Smooth muscle cell (in vitro differentiated cells): ENCODE measurements at regions not wholly inside any gene's neighbourhood (a gene's known extent, or its start where the extent isn't known, plus 50 kb on each side); places are given as distances from the start of the nearest gene placed in this dataset.
"Not testable (repeated sequence)": the region's sequence is repeated elsewhere in the genome, so short reads cannot be mapped to it uniquely, and the experiment has no call there.

ENCODE experiments used
- DNase-seq: peaks from one replicate; lab custom pipeline; 2025; ENCODE audit not compliant: unreplicated experiment; lab: John Stamatoyannopoulos, UW
- H2AFZ ChIP-seq: fragments of 200-600 bp; sonication (generic); 2 replicates; pipeline ENCODE4 v1.6.0; 2016; ENCODE audit warnings: antibody characterized with exemption, low read depth, mild to moderate bottlenecking
- H3F3A ChIP-seq: fragments of 200-600 bp; sonication (generic); 2 replicates; pipeline ENCODE4 v1.6.0; 2017; ENCODE audit warnings: antibody characterized with exemption, low read depth
- H3K27ac ChIP-seq: fragments of 200-600 bp; sonication (generic); 2 replicates; pipeline ENCODE4 v1.5.1; 2016; ENCODE audit warnings: low read depth, mild to moderate bottlenecking
- H3K27me3 ChIP-seq: fragments of 200-600 bp; sonication (generic); 2 replicates; pipeline ENCODE4 v1.6.1; 2016; ENCODE audit warnings: low read depth, mild to moderate bottlenecking
- H3K36me3 ChIP-seq: fragments of 200-600 bp; sonication (generic); 2 replicates; pipeline ENCODE4 v1.5.1; 2016; ENCODE audit warnings: low read depth
- H3K4me1 ChIP-seq: fragments of 200-600 bp; sonication (generic); 2 replicates; pipeline ENCODE4 v1.5.1; 2016; ENCODE audit warnings: low read depth
- H3K4me2 ChIP-seq: fragments of 200-600 bp; sonication (generic); 2 replicates; pipeline ENCODE4 v1.6.0; 2016; ENCODE audit warnings: mild to moderate bottlenecking
- H3K4me3 ChIP-seq: fragments of 200-600 bp; sonication (generic); 2 replicates; pipeline ENCODE4 v1.5.1; 2016; ENCODE audit warnings: mild to moderate bottlenecking
- H3K79me2 ChIP-seq: fragments of 200-600 bp; sonication (generic); 2 replicates; pipeline ENCODE4 v1.6.0; 2016; ENCODE audit warnings: low read depth, mild to moderate bottlenecking
- H3K9ac ChIP-seq: fragments of 200-600 bp; sonication (generic); 2 replicates; pipeline ENCODE4 v1.6.0; 2016; ENCODE audit warnings: low read depth
- H3K9me3 ChIP-seq: fragments of 200-600 bp; sonication (generic); replicated peaks from 2 replicates; pipeline ENCODE4 v1.5.1; 2016; ENCODE audit warnings: low read depth
- H4K20me1 ChIP-seq: fragments of 200-600 bp; sonication (generic); 2 replicates; pipeline ENCODE4 v1.6.0; 2016; ENCODE audit warnings: low read depth
- CTCF ChIP-seq: fragments of 200-600 bp; sonication (generic); IDR thresholded peaks from 2 replicates; pipeline ENCODE4 v1.5.1; 2017; ENCODE audit warnings: borderline replicate concordance, mild to moderate bottlenecking, antibody characterized with exemption; ENCODE audit not compliant: insufficient read depth, poor library complexity, severe bottlenecking
- WGBS: methylation state at CpG from one replicate; pipeline ENCODE4 v1.1.7; 2016; ENCODE audit warnings: low lambda C conversion rate; 5-methylcytosine and 5-hydroxymethylcytosine counted together

GRCh38 chr5:144042156-144042555 is 128.3 kb downstream of the YIPF5 start:
- no peak overlapping the region for H3K4me3 ChIP-seq
- H2AFZ ChIP-seq, result no peak overlapping the region
- 87% methylated on average over 7 of the region's 7 CpGs for WGBS
- TF ChIP-seq CTCF, result no peak
- no peaks in the 10 kb centered on the region for H4K20me1 ChIP-seq
- H3F3A ChIP-seq, result no peaks in the 10 kb centered on the region
- H3K4me2 ChIP-seq, result no peak overlapping the region
- no peaks in the 10 kb centered on the region for H3K9me3 ChIP-seq
- H3K9ac ChIP-seq, result no peak overlapping the region
- DNase-seq, result no peak
- no peaks in the 10 kb centered on the region for H3K36me3 ChIP-seq
- no peaks in the 10 kb centered on the region for H3K27me3 ChIP-seq
- no peak overlapping the region for H3K27ac ChIP-seq
- H3K79me2 ChIP-seq, result no peaks in the 10 kb centered on the region
- H3K4me1 ChIP-seq, result no peaks in the 10 kb centered on the region

- H3K9ac ChIP-seq, result no peak overlapping the region
- peak overlapping the region; percentile 11 for H3K27ac ChIP-seq
- H3F3A ChIP-seq, result peaks cover 6% of the 10 kb centered on the region
- no peak for TF ChIP-seq CTCF
- no peaks in the 10 kb centered on the region for H4K20me1 ChIP-seq
- DNase-seq, result peak; percentile 40
- WGBS, result 26% methylated on average over 9 of the region's 9 CpGs
- H3K4me2 ChIP-seq, result peak overlapping the region; percentile 61
- H3K36me3 ChIP-seq, result no peaks in the 10 kb centered on the region
- H3K27me3 ChIP-seq, result no peaks in the 10 kb centered on the region
- no peaks in the 10 kb centered on the region for H3K79me2 ChIP-seq
- H2AFZ ChIP-seq, result peak overlapping the region; percentile 13
- H3K4me3 ChIP-seq, result no peak overlapping the region
- H3K9me3 ChIP-seq, result no peaks in the 10 kb centered on the region
- no peaks in the 10 kb centered on the region for H3K4me1 ChIP-seq
These were observed 122.1 kb downstream of the YIPF5 start for GRCh38 chr5:144048259-144048856.

GRCh38 chr5:144055391-144055790 is 115.1 kb downstream of the YIPF5 start:
- H3K4me1 ChIP-seq, H3K4me2 ChIP-seq, H3K9ac ChIP-seq, H4K20me1 ChIP-seq, H3F3A ChIP-seq, H3K79me2 ChIP-seq, H3K27me3 ChIP-seq, H2AFZ ChIP-seq, H3K36me3 ChIP-seq, H3K27ac ChIP-seq, H3K9me3 ChIP-seq, H3K4me3 ChIP-seq, DNase-seq: not testable (repeated sequence)
- 90% methylated on average over 6 of the region's 6 CpGs for WGBS

- DNase-seq, H3K9ac ChIP-seq, H3K4me1 ChIP-seq, H3K79me2 ChIP-seq, H4K20me1 ChIP-seq, H2AFZ ChIP-seq, H3K36me3 ChIP-seq, H3K9me3 ChIP-seq, H3F3A ChIP-seq, H3K27me3 ChIP-seq, H3K27ac ChIP-seq, H3K4me3 ChIP-seq, H3K4me2 ChIP-seq: not testable (repeated sequence)
- 98% methylated on average over 2 of the region's 2 CpGs for WGBS
These were observed 110.4 kb downstream of the YIPF5 start for GRCh38 chr5:144060091-144060490.

GRCh38 chr5:144060598-144060997 is 109.9 kb downstream of the YIPF5 start:
- Histone ChIP-seq H3K4me3 (no peak overlapping the region), H3K27me3 (no peaks in the 10 kb centered on the region), H3K36me3 (no peaks in the 10 kb centered on the region), H3K79me2 (no peaks in the 10 kb centered on the region), H4K20me1 (no peaks in the 10 kb centered on the region), H3F3A (no peaks in the 10 kb centered on the region), H3K9me3 (no peaks in the 10 kb centered on the region), H2AFZ (no peak overlapping the region), H3K27ac (no peak overlapping the region), H3K4me2 (no peak overlapping the region), H3K4me1 (no peaks in the 10 kb centered on the region), H3K9ac (no peak overlapping the region)
- TF ChIP-seq CTCF, result no peak
- 90% methylated on average over 2 of the region's 2 CpGs for WGBS
- DNase-seq, result no peak
